Heart right ventricle (tissue), 16 donors: ENCODE measurements at regions not wholly inside any gene's neighbourhood (a gene's known extent, or its start where the extent isn't known, plus 50 kb on each side); places are given as distances from the start of the nearest gene placed in this dataset.

ENCODE experiments used
- ATAC-seq, 8 donors: fragments of 200-7000 bp; cut with Tn5 transposase; one replicate each; pipeline ENCODE4 v1.9.1; 2020; ENCODE audit warnings: mild to moderate bottlenecking in 8 of 8, moderate library complexity in 8 of 8, moderate number of reproducible peaks in 1 of 8
- DNase-seq, 2 donors: peaks; one replicate each; pipeline ENCODE4 v3.0.0-alpha.2; 2020
- H3K27ac ChIP-seq, 10 donors: fragments of 200-600 bp; sonication (generic) in 2 of 10; one replicate each; pipeline versions ENCODE4 v1.5.0 to v1.8.0; 2020 to 2022; ENCODE audit warnings: mild to moderate bottlenecking in 3 of 10
- H3K27me3 ChIP-seq, 7 donors: fragments of 200-600 bp; one replicate each; pipeline ENCODE4 v1.8.0; 2021 to 2022; ENCODE audit warnings: mild to moderate bottlenecking in 2 of 7
- H3K36me3 ChIP-seq, 9 donors: fragments of 200-600 bp; sonication (generic) in 1 of 9; one replicate each; pipeline versions ENCODE4 v1.5.0 to v1.8.0; 2020 to 2022; ENCODE audit warnings: mild to moderate bottlenecking in 2 of 9
- H3K4me1 ChIP-seq, 9 donors: fragments of 200-600 bp; sonication (generic) in 1 of 9; one replicate each; pipeline versions ENCODE4 v1.5.0 to v1.8.0; 2020 to 2022; ENCODE audit warnings: mild to moderate bottlenecking in 4 of 9
- H3K4me3 ChIP-seq, 10 donors: fragments of 200-600 bp; sonication (generic) in 2 of 10; one replicate each; pipeline versions ENCODE4 v1.5.0 to v1.8.0; 2020 to 2022; ENCODE audit warnings: mild to moderate bottlenecking in 7 of 10, moderate library complexity in 2 of 10
- H3K9me3 ChIP-seq, 11 donors: fragments of 200-600 bp in 10 of 11; sonication (generic) in 2 of 11; one replicate each; pipeline versions ENCODE4 v1.5.0 to v1.8.0; 2013 to 2022; ENCODE audit warnings: mild to moderate bottlenecking in 2 of 11, control low read depth in 1 of 11, moderate library complexity in 1 of 11
- WGBS, 2 donors: extraction: QIAGEN DNeasy Blood & Tissue Kit; methylation state at CpG; one replicate each; pipeline ENCODE4 v1.1.7; 2013; ENCODE audit warnings: inconsistent platforms in 1 of 2; 5-methylcytosine and 5-hydroxymethylcytosine counted together
- intact Hi-C, 10 donors: fragments of 100-400 bp; cut with DNase I; formaldehyde crosslinking; loops; one replicate each; pipeline versions ENCODE4 v1.11.1 to v1.14.2; 2022
- TF ChIP-seq, protein P1 (sequence below), 9 donors: fragments of 200-600 bp; sonication (generic) in 2 of 9; IDR thresholded peaks; one replicate each; pipeline versions ENCODE4 v1.5.0 to v1.8.0; 2021 to 2022; ENCODE audit warnings: antibody characterized with exemption in 9 of 9, mild to moderate bottlenecking in 5 of 9, moderate library complexity in 1 of 9
- donor health status: Arrhythmogenic right ventricular cardiomyopathy.
- donor health status: ischemic (EF 13 %, LVEDD 7.1; RV severe dilation, severe dysfunction).
- donor health status: healthy with polysubstance abuse.
- donor health status: DM: no; HTN: yes; CAD: no.
- donor health status: DM: no; HTN: no; CAD: no.
- donor health status: ischemic (EF 25% LVEDD 6.9; RV normal size, moderate dysfunction).
- donor health status: ischemic (EF 25% LVEDD 5.7; RV mildly dilated, moderate dysfunction).
- donor health status: healthy.
- donor health status: DM: yes; HTN: yes; CAD: no.
- donor health status: Ischemic cardiomyopathy.
- donor health status: ischemic (EF 35%, LVEDD 5.7; RV mildly dilated, moderate dysfunction).
- donor health status: nonischemic (EF 11% LVEDD 7.7; RV severe dilation, severe dysfunction).
- donor health status: DM: yes; HTN: yes; CAD: no.
- donor health status: PGD.
- donor health status: ischemic (EF 29% LVEDD 5.4; RV normal size, mild dysfunction).
- donor health status: nonischemic (EF 23%, LVEDD 6.1; RV moderate dilation, normal function).

GRCh38 chr1:61591351-61591750, 133.6 kb downstream of the TM2D1 start:
- ATAC-seq (peak in 4 of 8 donors; percentile 26 to 58 (median 52)), DNase-seq (no peak)
- intact Hi-C loops = no loop called here
- Histone ChIP-seq H3K27me3 (no peaks in the 10 kb centered on the region), H3K4me1 (no peaks in the 10 kb centered on the region), H3K36me3 (no peaks in the 10 kb centered on the region), H3K27ac (peak overlapping the region in 1 of 10 donors; percentile 31), H3K4me3 (no peak overlapping the region), H3K9me3 (no peaks in the 10 kb centered on the region)
- 76 to 86% methylated on average over 9 of the region's 9 CpGs for WGBS, 2 donors
- TF ChIP-seq, protein P1, sequence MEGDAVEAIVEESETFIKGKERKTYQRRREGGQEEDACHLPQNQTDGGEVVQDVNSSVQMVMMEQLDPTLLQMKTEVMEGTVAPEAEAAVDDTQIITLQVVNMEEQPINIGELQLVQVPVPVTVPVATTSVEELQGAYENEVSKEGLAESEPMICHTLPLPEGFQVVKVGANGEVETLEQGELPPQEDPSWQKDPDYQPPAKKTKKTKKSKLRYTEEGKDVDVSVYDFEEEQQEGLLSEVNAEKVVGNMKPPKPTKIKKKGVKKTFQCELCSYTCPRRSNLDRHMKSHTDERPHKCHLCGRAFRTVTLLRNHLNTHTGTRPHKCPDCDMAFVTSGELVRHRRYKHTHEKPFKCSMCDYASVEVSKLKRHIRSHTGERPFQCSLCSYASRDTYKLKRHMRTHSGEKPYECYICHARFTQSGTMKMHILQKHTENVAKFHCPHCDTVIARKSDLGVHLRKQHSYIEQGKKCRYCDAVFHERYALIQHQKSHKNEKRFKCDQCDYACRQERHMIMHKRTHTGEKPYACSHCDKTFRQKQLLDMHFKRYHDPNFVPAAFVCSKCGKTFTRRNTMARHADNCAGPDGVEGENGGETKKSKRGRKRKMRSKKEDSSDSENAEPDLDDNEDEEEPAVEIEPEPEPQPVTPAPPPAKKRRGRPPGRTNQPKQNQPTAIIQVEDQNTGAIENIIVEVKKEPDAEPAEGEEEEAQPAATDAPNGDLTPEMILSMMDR (IDR thresholded peaks at IDR 0.05) = no peak

DNA sequence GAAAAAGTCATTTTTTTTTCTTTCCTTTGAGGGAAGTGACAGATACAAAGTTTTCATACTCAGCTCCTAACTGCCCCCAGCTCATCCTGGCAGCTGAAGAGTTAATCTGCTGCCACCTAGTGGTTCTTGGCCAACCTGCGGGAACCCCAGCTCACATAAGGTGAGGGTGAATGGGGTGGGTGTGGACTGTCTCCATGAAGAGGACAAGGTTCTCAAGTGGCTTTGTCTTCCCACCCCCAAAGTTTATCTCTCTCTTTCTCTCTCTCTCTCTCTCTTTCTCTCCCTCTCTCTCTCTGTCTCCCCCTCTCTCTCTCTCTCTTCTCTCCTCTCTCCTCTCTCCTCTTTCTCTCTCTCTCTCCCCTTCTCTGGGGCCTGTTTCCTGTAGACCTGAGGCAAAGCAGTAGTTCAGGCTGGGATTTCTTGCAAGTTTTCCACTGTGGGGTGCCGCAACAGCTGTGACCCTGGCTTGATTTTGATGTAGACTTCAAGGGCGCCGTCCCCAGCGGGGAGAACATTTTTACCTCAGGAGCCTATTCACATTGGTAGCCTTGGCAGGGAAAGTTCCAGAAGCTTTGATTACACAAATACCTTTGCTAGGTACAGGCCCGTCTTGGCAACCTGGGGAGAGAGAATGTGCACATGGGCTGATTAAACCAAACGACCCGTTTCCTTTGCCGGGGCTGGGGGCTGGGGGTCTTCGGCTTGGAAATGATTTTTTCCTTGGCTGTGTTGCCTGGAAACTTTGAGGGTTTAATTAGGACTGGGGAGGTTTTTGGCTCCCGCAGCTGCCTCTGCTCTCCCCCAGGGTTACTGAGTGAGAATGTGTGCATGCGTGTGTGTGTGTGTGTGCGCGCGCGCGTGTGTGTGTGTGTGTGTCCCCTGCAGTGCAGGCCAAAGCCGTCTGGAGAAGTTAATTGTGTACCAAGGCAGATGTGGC, 135.9 kb downstream of the TM2D1 start:
- Histone ChIP-seq H3K4me1 (no peaks in the 10 kb centered on the region), H3K4me3 (no peak overlapping the region), H3K27ac (no peak overlapping the region), H3K9me3 (no peaks in the 10 kb centered on the region), H3K36me3 (no peaks in the 10 kb centered on the region), H3K27me3 (no peaks in the 10 kb centered on the region)
- 61% methylated on average over 18 of the region's 18 CpGs for WGBS, 2 donors
- TF ChIP-seq, protein P1 (IDR thresholded peaks at IDR 0.05) = peak; percentile 40 to 75 (median 69)
- ATAC-seq = peak; percentile 57 to 83 (median 74)
- intact Hi-C loops = loop anchor here in 6 of 10 donors (2.0 to 10.0 kb wide), 8 partner anchors 114 to 618 kb away; no protein-coding TSS in a partner anchor
- peak; percentile 36 to 52 for DNase-seq

DNA sequence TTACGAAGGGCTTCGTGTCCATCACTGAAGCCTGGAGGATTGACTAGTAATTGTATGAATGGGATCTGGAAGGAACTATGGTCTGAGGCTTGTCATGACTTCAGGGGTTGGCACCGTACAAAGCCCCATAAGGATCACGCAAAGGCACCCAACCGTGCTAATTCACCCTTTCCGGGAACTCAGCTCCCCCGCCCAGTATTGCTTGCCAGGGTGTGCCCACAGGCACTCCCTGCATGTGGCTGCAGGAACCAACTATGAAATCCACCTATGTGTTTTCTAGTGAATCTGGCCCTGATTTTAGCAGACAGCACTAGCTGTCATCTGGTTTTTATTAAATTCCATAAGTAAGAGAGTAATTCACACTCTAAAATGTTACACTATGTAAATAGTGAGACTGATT, 139.2 kb downstream of the TM2D1 start:
- Histone ChIP-seq H3K36me3 (no peaks in the 10 kb centered on the region), H3K27ac (no peak overlapping the region), H3K27me3 (no peaks in the 10 kb centered on the region), H3K4me3 (no peak overlapping the region), H3K4me1 (no peaks in the 10 kb centered on the region), H3K9me3 (no peaks in the 10 kb centered on the region)
- DNase-seq = no peak
- intact Hi-C loops = loop anchor here in 6 of 10 donors (5.0 to 10.0 kb wide), 6 partner anchors 111 to 543 kb away; no protein-coding TSS in a partner anchor
- TF ChIP-seq, protein P1 (IDR thresholded peaks at IDR 0.05) = no peak
- WGBS, 2 donors = 90 to 92% methylated on average over 7 of the region's 7 CpGs
- no peak for ATAC-seq

GRCh38 chr1:61583703-61584102, 141.2 kb downstream of the TM2D1 start:
- ATAC-seq (no peak), DNase-seq (no peak)
- H3K27ac ChIP-seq = no peak overlapping the region
- H3K36me3 ChIP-seq = no peaks in the 10 kb centered on the region
- H3K4me3 ChIP-seq = no peak overlapping the region
- TF ChIP-seq, protein P1 (IDR thresholded peaks at IDR 0.05) = no peak
- H3K4me1 ChIP-seq = peaks cover 0 to 3% (median 0%) of the 10 kb centered on the region in 9 donors
- no peaks in the 10 kb centered on the region for H3K27me3 ChIP-seq
- intact Hi-C loops = loop anchor here in 4 of 10 donors (10.0 kb wide), 4 partner anchors 109 to 529 kb away; no protein-coding TSS in a partner anchor
- WGBS, 2 donors = 84 to 87% methylated on average over 2 of the region's 2 CpGs
- H3K9me3 ChIP-seq = no peaks in the 10 kb centered on the region
